NCI-H187 (cell line): ENCODE measurements at regions not wholly inside any gene's neighbourhood (a gene's known extent, or its start where the extent isn't known, plus 50 kb on each side); places are given as distances from the start of the nearest gene placed in this dataset.
"Not testable (repeated sequence)": the region's sequence is repeated elsewhere in the genome, so short reads cannot be mapped to it uniquely, and the experiment has no call there.

Source experiments
- DNase-seq, 2 experiments: peaks; one replicate each; lab custom pipeline; 2025; lab: John Stamatoyannopoulos, UW

- DNase-seq, result no peak
These were observed 55.7 kb upstream of the FAT3 start for GRCh38 chr11:92168936-92169335.

- DNase-seq, result no peak
These were observed 57.0 kb upstream of the FAT3 start for GRCh38 chr11:92167571-92167970.

DNA sequence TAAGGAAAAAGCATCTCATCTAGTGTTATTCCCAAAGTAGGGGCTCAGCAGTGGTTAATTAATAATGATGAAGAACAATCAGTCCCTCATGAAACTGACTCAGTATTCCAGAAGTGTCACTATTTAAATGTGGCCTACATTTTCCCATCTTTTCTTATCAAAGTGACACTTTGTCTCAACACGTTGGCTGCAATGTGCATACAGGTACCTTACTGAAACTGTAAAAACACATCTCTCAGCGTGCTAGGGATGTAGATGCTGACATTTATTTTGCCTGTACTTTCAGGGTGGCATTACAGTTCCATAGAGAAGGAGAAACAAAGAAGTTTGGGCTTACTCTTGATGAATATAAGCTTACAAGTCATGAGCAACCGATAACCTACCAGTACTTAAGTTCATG, 58.3 kb upstream of the FAT3 start:
- no peak for DNase-seq

DNA sequence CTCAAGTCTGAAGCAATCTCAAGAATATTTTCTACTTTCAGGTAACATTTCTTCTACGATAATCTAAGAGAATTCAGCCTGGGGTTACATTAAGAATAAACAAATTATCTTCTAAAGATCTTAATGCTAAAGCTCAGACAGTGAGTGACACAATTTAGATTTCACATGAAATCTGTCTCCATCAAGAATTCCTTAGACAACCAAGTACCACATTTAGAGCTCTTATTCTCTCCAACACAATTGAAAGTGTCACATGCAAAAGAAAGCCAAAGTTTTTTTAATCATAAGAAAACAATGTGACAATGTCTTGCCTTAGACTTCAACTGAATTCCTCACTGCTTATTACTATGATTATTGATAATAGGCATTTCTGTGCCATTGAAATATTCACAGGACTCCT, 60.7 kb upstream of the FAT3 start:
- DNase-seq, result no peak

DNA sequence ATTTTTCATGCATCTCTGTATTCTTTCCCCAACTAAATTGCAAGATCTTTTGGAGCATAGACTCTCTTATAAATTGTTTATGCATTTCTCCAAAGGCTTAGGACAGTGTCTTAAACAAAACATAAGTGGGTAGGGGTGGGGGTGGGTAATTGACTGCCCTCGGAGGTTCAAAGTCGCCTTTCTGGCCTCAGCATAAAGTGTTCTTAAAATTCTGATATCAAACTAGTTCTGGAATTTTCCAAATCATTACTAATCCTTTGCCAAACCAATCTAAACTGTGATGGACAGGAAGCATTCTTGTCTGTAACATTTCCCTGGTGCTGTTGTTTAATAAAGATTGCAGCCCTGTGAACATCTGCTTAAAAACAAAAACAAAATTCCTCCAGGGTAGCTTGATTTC, 61.8 kb upstream of the FAT3 start:
- DNase-seq, result no peak

DNA sequence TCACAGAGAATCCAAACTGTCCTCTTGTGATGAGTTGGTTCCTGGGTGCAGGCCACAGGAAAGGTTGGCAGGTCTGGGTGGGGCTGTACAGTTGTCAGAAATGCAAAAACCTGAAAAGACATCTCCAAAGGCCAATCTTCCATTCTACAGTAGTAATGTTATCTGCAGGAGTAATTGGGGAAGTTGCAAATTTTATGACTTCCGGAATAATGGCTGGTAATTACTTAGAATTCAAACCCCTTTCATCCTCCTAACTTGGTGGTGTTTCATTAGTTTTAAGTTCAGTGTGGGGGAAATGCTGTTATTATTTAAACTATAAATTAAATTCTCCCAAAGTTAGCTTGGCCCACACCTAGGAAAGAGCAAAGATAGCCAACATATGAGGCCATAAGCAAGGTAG, 64.7 kb upstream of the FAT3 start:
- no peak for DNase-seq

DNA sequence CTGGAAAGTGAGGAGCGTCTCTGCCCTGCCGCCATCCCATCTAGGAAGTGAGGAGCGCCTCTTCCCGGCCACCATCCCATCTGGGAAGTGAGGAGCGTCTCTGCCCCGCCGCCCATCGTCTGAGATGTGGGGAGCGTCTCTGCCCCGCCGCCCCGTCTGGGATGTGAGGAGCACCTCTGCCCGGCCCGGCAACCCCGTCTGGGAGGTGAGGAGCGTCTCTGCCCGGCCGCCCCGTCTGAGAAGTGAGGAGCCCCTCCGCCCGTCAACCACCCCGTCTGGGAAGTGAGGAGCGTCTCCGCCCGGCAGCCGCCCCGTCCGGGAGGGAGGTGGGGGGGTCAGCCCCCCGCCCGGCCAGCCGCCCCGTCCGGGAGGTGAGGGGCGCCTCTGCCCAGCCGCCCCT, 67.2 kb upstream of the FAT3 start:
- DNase-seq, result not testable (repeated sequence)

- no peak for DNase-seq
These were observed 70.0 kb upstream of the FAT3 start for GRCh38 chr11:92154611-92155010.

DNA sequence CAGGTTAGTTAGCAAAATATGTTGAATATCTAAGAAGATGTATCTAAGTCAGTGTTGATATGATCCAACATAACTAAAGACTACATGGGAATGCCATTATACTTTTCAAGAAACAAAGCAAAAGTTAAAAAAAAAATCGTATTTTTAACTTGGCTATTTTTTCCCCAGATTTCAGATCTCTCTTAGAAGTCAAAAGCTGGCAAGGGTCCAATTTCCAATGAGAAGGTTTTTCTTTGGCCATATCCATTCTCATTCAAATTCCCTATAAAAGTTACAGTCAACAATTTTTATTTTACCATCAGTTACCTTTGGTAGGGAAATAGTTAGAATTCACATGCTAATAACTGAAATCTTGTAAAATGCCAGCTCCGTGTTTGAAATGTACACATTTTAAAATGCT, 70.5 kb upstream of the FAT3 start:
- DNase-seq, result no peak

DNA sequence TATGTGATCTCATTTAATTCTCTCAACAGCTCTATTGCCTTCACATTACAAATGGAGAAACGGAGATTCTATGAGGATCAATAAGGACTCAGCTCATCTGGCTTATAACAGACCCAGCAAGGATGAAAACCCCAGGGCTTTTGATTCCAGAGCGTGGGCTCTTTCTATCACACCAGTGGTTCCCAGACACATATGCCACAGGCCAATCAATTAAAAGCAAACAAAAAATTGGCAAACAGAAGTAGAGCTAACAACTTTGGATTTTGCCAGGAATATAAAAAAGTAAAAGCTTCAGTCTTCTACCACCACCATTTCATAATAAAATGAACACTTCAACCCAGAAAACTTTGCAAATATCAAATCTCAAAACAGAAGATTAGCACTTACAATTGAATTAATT, 71.1 kb upstream of the FAT3 start:
- DNase-seq, result no peak

- DNase-seq, result no peak
These were observed 72.4 kb upstream of the FAT3 start for GRCh38 chr11:92152245-92152644.

DNA sequence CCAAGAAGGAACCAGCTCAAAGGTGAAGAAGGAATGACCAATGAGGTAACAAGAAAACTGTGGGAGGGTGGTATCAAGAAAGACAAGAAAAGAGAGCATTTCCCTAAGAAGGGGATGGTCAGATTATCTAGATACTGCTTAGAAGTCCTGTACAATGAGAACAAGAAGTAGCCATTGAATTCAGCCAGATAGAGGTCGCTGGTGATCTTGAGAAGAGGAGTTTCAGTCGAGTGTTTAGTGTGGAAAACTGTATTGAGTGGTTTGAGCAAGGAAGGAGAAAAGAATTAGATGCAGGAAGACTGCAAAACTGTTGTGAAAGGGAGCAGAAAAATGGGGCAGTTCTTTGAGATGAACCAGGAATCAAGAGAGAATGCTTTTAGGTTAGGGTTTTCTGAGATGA, 74.6 kb upstream of the FAT3 start:
- DNase-seq, result no peak

- DNase-seq, result no peak
These were observed 82.9 kb upstream of the FAT3 start for GRCh38 chr11:92141725-92142124.

DNA sequence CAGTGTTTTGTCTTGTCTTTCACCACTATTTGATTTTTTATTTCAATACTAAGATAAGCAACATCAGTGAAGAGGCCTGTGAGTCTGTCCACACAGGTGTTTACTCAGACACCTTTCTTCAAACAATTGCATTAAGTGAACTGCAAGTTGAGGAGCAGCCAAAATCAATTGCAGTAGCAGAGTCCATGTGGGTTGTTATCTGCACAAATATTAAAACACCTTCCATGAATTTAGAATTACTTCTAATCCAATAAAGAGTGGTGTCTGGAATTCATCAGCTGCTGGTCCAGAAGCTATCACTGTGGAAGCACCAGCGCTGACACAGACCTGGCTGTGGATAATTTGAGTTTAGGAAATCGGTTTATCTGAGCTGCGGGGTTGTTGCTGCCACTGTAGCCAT, 83.5 kb upstream of the FAT3 start:
- no peak for DNase-seq

GRCh38 chr11:92140021-92140420, 84.6 kb upstream of the FAT3 start:
- DNase-seq, result no peak

DNA sequence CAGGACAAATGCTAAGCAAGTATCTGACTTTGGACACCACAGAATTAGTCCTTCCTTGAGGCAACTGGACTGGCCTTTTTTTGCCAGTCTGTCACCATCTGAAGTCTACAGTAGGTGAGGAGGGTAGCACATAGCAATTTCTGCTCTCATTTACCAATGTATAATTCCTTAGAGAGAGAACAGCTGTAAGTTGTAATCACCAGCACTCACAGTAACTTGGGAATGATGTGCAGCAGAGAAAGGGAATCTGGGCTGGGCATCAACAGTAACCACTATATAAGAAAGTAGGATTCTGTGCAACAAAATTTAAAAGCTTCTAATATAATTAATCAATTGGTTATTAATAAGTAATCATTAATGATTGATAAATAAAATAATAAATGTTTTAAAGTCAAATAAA, 86.3 kb upstream of the FAT3 start:
- no peak for DNase-seq

DNA sequence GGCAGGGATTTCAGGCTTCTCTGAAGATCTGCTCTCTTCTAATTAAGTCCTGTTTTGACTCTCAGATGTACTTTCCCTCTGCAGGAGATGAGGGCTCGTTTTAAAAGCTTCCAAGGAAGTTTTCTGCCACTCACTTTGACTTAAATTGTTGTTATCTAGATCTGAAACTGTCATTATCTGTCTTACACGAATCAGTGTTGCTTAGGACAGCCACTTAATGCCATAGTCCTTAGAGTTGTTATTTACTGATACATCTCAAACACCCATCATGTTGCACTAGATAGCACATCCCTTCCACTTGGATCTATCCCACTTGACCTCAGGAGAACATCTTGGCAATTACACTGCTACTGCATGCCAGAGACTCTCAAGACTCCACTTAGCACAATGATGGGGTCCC, 86.9 kb upstream of the FAT3 start:
- DNase-seq, result peak; percentile 30 to 36

DNA sequence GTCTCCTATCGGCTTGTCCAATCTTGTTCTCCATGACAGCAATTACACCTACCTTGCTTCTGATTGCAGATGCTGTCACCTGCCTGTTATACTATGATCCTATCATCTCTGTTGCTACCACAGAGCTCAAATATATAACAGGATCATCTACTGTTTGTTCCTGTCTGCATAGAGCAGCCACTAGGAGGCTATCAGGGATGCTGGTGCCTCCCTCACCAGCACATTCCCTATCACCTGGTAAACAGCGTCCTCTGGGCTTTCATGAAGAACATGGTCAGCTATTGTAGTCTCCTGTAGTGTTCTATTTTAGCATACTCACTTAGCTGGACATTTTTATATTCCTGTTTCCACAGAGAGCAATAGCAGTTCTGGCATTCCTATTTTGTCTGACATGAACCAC, 87.8 kb upstream of the FAT3 start:
- DNase-seq, result no peak

GRCh38 chr11:92131289-92131865, 93.2 kb upstream of the FAT3 start:
- DNase-seq, result no peak

GRCh38 chr11:92130421-92130831, 94.2 kb upstream of the FAT3 start:
- DNase-seq, result no peak

DNA sequence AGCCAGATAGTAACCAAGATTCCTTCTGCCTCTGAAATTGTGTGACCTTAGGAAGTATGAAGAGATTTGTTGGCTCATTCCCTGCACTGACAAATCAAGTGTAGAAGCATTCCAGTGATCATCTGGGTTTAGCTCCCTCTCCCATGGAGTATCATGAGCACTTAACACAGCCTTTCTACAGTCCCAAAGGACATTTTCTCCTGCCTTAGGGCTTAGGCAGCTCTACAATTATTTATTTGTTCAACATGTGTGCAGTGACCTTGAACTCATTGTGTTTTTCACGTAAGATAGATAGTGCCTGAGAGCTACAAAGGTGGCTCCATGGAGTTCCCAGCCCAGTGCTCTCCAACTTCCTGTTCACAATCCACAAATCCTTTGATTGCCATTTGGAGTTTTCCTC, 94.8 kb upstream of the FAT3 start:
- no peak for DNase-seq

- no peak for DNase-seq
These were observed 96.6 kb upstream of the FAT3 start for GRCh38 chr11:92128026-92128425.

DNA sequence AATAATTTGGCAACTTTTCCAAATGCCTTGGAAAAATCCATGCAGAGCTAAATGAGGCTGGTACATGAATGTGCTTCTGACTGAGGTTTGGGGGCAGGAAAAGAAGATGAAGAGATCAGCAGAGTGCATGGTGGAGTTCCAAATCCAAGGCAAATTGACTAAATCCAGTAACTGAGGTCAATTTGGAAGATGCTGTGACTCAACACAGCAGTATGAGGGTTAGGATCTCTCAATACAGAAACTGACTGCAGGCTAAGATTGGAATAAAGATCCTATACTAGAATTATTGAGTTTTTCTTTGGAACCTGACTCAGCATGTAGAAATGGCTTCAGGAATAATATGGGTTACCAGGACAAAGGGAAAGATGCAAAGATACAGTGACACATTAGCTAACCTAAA, 99.3 kb upstream of the FAT3 start:
- DNase-seq, result no peak

DNA sequence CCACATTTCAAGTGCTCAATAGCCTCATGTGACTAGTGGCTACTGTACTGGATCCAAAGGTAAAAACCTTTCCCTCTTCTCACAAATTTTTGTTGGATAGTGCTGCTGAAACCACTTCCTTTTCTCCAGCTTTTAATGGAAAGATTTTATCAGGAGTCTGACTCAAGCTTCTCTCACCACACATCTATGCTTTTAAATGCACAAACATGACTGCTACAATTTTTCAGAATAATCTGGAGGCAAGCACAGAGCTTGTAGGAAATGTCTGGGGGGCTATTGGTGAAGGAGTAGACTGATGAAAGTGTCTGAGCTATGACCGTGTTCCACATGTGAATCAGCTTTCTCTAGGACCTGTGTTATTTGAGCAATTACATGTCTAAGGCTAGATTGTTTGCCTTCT, 101.1 kb upstream of the FAT3 start:
- DNase-seq, result no peak

GRCh38 chr11:92122561-92122960, 102.1 kb upstream of the FAT3 start:
- no peak for DNase-seq
